SKM-1 treated with dmso at 0.1 percent for 144 hours (cell line): ENCODE measurements at regions not wholly inside any gene's neighbourhood (a gene's known extent, or its start where the extent isn't known, plus 50 kb on each side); places are given as distances from the start of the nearest gene placed in this dataset.
"Not testable (repeated sequence)": the region's sequence is repeated elsewhere in the genome, so short reads cannot be mapped to it uniquely, and the experiment has no call there.

ENCODE experiments used
- DNase-seq: peaks from one replicate; lab custom pipeline; 2025; ENCODE audit not compliant: unreplicated experiment; lab: John Stamatoyannopoulos, UW

DNA sequence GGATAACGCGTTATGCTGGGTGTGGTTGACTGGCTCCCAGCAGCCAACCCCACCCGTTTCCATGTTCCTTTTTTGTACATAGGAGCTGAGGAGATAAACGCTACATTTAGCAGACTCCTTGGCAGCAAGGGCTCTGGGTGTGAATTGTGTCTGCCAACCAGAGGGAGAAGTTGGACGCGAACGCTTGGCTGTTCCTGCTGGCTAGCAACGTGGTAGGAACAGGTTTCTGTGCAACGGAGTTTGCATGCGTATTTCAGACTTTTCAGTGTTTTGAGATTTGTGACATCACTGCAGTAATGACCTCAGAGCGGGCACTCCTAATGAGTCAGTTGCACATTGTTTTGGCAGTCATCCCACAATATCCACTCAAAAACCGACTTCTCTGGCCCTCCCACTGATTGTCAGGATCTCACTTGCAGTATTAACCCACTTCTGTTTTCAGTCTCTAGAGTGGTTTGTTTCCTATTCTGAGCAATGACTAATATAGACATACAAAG is 98.7 kb upstream of the RGS1 start:
- DNase-seq: no peak

DNA sequence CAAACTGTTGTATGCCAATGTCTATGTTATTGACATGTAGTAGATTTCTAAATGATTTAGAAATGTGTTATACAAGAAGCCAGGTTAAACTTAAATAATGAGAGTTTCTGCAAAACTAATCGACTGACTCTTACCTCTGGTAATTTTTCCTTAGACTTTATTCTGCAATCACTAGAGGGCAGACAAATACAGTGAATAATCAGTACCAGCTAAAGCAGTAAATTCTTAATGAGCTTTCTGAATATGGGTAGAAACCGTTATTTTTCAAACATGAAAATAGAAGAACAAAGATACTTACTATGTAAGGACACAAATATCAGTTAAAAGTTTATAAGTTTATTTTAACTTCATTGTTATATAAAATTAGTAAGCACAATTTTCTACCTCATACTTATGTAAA is 97.9 kb upstream of the RGS1 start:
- DNase-seq: peak; percentile 54

DNA sequence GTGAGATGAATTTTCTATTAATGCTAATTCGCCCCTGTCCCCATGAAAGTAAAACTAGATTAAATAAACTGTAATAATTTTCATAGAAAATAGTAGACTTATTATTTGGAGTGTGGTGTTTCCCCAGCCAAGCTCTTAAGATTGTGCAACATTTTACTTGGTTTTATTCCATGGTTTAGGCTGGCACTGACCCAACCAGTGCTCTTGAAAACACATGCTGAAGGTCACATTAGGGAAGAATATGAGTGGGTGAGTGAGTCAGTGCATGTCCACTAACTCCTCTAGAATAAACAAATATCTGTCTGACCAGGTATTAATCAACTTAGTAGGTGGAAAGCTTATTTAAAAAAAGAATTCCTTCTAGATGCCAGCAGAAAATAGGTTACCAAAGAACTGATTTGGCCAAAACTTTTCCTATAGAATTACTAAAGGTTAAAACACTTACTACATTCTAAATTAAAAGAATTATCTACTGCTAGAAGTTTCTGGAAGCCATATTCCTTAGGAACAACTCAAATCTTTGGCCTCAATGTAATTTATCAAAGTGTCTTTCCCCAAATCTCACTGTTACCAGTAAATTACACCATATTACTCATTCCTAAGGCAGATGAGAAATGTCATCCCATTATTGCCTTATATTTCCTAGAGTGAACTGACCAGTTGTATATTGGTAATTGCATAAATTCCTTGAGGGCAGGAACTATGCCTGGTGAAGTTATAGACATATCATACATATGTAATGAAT is 89.7 kb upstream of the RGS1 start:
- no peak for DNase-seq

GRCh38 chr1:192488058-192488457 is 87.5 kb upstream of the RGS1 start:
- no peak for DNase-seq

DNA sequence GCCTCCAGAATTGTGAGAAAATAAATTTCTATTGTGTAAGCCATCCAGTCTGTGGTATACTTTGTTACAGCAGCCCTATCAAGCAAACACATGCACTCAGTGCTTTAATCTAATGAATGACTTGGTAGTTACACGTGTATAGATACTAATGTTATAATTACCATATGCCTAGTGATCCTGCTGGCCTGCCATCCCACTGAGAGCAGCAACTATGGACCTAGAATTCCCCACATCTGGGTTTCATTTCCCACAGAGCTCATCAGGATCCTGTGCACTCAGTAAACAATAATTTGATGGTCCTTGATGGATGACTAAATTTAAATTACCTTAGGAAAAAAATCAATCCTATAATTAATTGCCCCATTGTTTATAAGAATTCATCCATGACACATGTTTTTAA is 86.5 kb upstream of the RGS1 start:
- DNase-seq: no peak

GRCh38 chr1:192489748-192490147 is 85.8 kb upstream of the RGS1 start:
- peak; percentile 17 for DNase-seq

- no peak for DNase-seq
Observed at GRCh38 chr1:192491804-192492554, 83.6 kb upstream of the RGS1 start.

DNA sequence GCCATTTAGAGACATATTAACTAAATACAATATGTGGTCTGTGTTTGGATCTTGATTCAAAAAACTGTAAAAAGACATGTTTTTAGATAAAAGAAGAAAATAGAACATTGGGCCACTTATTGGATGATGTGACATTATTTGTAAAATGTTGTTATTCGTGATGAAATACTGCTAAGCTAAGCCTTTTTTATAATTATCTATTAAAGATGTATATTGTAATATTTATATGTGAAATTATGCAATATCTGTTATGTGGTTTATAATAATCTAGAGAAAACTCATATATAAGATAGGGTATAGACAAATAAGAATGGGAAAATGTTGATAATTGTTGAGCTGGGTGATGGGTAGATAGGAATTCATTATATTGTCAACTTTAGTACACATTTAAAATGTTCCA is 82.0 kb upstream of the RGS1 start:
- no peak for DNase-seq

DNA sequence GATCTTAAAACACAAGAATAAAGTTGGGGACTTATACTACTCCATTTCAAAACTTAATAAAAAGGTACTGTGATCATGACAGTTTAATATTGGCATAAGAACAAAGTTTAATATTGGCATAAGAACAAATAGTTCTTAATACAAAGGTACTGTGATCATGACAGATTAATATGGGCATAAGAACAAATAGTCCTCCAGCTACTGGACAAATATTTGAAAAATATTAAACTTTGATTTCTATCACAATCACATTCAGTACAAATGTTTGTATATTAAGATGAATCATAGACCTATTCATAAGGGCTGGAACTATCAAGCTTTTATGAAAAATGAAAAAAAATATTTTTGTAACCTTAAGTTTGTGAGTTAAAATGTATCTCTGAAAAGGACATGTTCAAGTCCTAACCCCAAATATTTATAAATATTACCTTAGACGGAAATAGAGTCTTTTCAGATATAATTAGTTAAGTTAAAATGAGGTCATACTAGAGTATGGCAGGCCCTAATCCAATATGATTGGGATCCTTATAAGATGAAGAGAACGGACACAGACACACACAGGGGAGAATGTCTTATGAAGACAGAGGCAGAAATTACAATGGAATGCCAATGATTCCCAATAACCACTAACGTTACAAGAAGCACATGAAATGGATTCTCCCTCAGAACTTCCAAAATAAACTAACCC is 79.1 kb upstream of the RGS1 start:
- no peak for DNase-seq

DNA sequence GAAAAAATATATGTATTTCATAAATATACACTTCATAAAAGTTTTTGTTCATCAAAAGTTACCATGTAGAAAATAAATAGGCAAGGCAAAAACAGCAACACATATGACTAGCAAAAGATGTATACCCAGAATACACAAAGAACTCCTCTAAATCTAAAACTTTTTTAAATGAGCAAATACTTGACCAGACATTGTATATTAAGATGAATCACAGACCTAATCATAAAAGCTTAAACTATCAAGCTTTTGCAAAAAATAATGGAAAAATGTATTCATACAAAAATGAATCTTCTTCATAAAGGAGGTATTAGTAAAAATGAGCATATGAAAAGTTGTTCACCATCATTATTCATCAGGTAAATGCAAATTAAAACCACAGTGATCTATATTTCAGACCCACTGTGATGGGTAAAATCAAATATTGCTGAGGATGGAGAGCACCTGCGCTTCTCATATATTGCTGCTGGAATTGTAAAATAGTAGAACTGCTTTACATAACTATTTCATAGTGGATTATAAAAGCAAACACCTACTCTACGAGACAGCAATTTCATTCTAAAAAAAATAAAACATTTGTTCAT is 78.3 kb upstream of the RGS1 start:
- DNase-seq: no peak

DNA sequence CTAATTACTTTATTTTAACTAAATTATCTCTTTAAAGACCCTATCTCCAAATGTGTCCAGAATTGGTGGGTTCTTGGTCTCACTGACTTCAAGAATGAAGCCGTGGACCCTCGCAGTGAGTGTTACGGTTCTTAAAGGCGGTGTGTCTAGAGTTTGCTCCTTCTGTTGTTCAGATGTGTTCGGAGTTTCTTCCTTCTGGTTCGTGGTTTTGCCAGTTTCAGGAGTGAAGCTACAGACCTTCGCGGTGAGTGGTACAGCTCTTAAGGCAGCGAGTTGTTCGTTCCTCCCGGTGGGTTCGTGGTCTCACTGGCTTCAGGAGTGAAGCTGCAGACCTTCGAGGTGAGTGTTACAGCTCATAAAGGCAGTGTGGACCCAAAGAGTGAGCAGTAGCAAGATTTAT is 77.5 kb upstream of the RGS1 start:
- DNase-seq: not testable (repeated sequence)

- not testable (repeated sequence) for DNase-seq
Observed at GRCh38 chr1:192499061-192499581, 76.5 kb upstream of the RGS1 start.

GRCh38 chr1:192500541-192500940 is 75.0 kb upstream of the RGS1 start:
- DNase-seq: not testable (repeated sequence)

DNA sequence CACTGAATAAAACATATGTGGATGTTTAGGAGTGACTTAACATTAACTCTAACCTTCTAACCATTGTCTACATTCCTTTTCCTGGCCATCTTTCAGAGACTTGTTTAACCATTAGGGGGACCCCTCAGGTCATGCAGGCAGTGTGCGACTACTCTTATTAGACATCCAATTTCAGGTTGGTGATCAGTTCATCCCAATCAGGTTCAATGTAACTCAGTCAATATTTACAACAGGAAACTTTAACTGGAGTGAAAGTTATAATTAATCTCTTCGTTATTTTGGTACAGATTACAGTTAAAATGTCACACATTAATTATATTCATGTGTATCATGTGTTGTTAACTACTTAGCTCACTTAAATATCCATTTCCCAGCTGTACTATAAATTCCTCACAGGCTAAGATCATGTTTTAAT is 68.8 kb upstream of the RGS1 start:
- DNase-seq: peak; percentile 16

DNA sequence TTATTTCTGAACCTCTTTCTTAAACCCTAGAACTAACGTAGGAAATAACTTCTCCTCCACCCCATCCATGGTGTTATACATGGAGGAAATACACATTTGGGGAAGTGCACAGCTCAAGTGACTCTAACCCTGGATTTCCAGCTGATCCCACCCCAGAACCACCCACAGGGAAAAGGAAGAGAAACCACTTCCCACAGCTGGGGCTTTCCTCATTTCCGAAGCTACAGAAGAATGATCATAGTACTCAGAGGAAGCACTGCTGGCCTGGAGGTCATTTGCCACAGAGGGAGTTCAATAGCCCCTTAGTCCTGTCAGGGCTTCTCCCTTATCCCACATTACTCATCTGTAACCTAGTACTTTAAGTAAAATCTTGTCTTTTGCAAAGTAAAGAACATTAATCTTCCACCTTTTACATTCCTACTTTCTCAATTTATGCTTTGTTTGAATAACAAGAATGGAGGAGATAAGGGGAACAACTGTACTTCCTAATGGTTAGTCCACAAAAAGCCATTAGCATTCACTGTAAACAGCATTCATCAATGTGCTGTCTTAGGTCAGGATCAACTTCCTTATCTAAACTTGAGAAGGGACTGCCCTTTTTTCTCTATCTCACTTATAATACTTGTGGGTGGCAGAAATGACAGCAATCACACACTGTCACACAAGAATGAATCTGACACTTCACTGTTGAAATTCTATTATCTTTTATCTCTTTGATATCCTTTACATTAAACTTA is 63.0 kb upstream of the RGS1 start:
- peak; percentile 21 for DNase-seq

- no peak for DNase-seq
Observed at GRCh38 chr1:192513196-192513595, 62.4 kb upstream of the RGS1 start.

- no peak for DNase-seq
Observed at GRCh38 chr1:192513697-192514096, 61.9 kb upstream of the RGS1 start.

DNA sequence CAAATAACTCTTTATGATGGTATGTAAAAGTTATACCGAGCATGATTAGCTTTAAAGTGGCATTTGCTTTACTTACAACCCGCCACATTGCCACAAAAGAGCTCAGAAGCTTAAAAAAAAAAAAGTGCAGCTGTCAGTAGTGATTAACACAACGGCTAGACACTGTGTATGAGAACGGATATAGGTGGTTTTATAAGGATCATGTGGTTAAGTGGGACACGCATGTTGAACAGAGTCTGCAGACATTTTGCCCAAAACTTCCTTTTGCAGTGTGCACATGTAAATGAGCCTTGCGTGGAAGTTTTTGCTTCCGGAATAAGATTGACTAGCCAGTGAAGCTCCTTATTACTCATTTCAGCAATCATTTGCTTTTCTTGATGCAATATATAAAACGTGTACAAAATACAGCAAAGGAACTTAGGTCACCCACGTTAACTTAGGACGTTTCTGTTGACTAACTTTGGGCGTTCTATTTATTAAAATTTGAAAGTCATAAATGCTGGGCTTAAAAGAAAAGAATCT is 58.7 kb upstream of the RGS1 start:
- peak; percentile 37 for DNase-seq

GRCh38 chr1:192517716-192518355 is 57.7 kb upstream of the RGS1 start:
- not testable (repeated sequence) for DNase-seq

GRCh38 chr1:192518700-192519099 is 56.9 kb upstream of the RGS1 start:
- no peak for DNase-seq
